Ishikawa (cell line): ENCODE measurements at regions not wholly inside any gene's neighbourhood (a gene's known extent, or its start where the extent isn't known, plus 50 kb on each side); places are given as distances from the start of the nearest gene placed in this dataset.

ENCODE experiments used
- CEBPB ChIP-seq: IDR thresholded peaks from 2 replicates; pipeline ENCODE4 v1.6.1; 2012
- CREB1 ChIP-seq: IDR thresholded peaks from 2 replicates; pipeline ENCODE4 v1.6.1; 2012; ENCODE audit warnings: low read depth
- EGR1 ChIP-seq: IDR thresholded peaks from 2 replicates; pipeline ENCODE4 v1.6.1; 2012
- EP300 ChIP-seq: IDR thresholded peaks from 2 replicates; pipeline ENCODE4 v1.6.1; 2012; ENCODE audit warnings: borderline replicate concordance
- FOXM1 ChIP-seq: IDR thresholded peaks from 2 replicates; pipeline ENCODE4 v1.6.1; 2012; ENCODE audit warnings: low read depth, borderline replicate concordance
- MAX ChIP-seq: IDR thresholded peaks from 2 replicates; pipeline ENCODE4 v1.6.1; 2012
- NFIC ChIP-seq: IDR thresholded peaks from 2 replicates; pipeline ENCODE4 v1.6.1; 2012
- RAD21 ChIP-seq: IDR thresholded peaks from 2 replicates; pipeline ENCODE4 v1.6.1; 2012; ENCODE audit warnings: low read depth
- REST ChIP-seq: IDR thresholded peaks from 2 replicates; pipeline ENCODE4 v1.6.1; 2012; ENCODE audit warnings: low read depth, mild to moderate bottlenecking
- TAF1 ChIP-seq: IDR thresholded peaks from 2 replicates; pipeline ENCODE4 v1.6.1; 2012; ENCODE audit warnings: low read depth, mild to moderate bottlenecking
- TCF12 ChIP-seq: IDR thresholded peaks from 2 replicates; pipeline ENCODE4 v1.6.1; 2012; ENCODE audit warnings: low read depth
- TEAD4 ChIP-seq: IDR thresholded peaks from 2 replicates; pipeline ENCODE4 v1.6.1; 2012
- USF1 ChIP-seq: IDR thresholded peaks from 2 replicates; pipeline ENCODE4 v1.6.1; 2012
- YY1 ChIP-seq: IDR thresholded peaks from 2 replicates; pipeline ENCODE4 v1.6.1; 2012; ENCODE audit warnings: low read depth
- ZBTB7A ChIP-seq: IDR thresholded peaks from 2 replicates; pipeline ENCODE4 v1.6.1; 2012; ENCODE audit warnings: low read depth

GRCh38 chr13:89541091-89542030 is 1806.1 kb upstream of the MIR17HG start:
- TF ChIP-seq YY1 (no peak), EP300 (no peak), REST (no peak), CEBPB (no peak), NFIC (no peak), CREB1 (no peak), USF1 (no peak), TAF1 (no peak), EGR1 (no peak), FOXM1 (no peak), RAD21 (no peak), TCF12 (no peak), ZBTB7A (no peak)

- no peak for TF ChIP-seq USF1
- no peak for TF ChIP-seq RAD21
- TF ChIP-seq MAX, result no peak
- TF ChIP-seq ZBTB7A, result no peak
- TF ChIP-seq NFIC, result no peak
- TF ChIP-seq YY1, result no peak
- TF ChIP-seq TCF12, result no peak
- TF ChIP-seq EGR1, result no peak
- TF ChIP-seq FOXM1, result no peak
- no peak for TF ChIP-seq TAF1
- no peak for TF ChIP-seq TEAD4
These were observed 1796.5 kb upstream of the MIR17HG start for GRCh38 chr13:89550938-89551337.

GRCh38 chr13:89554801-89555200 is 1792.7 kb upstream of the MIR17HG start:
- TF ChIP-seq USF1, result no peak
- no peak for TF ChIP-seq TEAD4
- TF ChIP-seq MAX, result no peak

GRCh38 chr13:89565476-89566100 is 1781.9 kb upstream of the MIR17HG start:
- TF ChIP-seq RAD21 (no peak), TEAD4 (no peak), TCF12 (no peak), ZBTB7A (no peak), USF1 (no peak), EP300 (no peak), TAF1 (no peak), EGR1 (no peak), FOXM1 (no peak), YY1 (no peak), REST (no peak)

- TF ChIP-seq TEAD4, result no peak
- TF ChIP-seq FOXM1, result no peak
- no peak for TF ChIP-seq NFIC
These were observed 1780.5 kb upstream of the MIR17HG start for GRCh38 chr13:89567025-89567424.
